ENCODE measurements at regions not wholly inside any gene's neighbourhood (a gene's known extent, or its start where the extent isn't known, plus 50 kb on each side); places are given as distances from the start of the nearest gene placed in this dataset.

DNA sequence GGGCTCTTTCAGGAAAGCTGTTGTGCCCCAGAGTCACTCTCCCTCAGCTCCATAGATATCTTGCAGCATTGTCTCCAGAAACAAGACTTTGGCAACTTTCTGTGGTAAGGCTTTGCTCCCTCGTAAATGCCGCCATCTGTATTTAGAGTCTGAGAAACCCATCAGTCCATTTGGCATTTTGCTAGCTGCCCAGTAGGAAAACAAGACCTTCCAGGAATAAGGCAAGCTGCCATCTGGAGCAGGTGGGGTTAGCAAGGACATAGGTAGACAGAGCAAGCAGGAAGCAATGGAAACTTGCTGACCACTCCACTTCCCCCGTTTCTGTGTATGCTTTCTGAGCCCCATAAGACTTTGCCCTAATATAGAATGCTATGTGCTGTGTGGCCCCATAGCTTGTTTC, 131.9 kb downstream of the SPATA19 start:
- H3K9me3 Mint-ChIP-seq, result no peaks in the 10 kb centered on the region
- no peak for ATAC-seq
- no peak overlapping the region for H3K4me3 Mint-ChIP-seq
- no peaks in the 10 kb centered on the region for H3K36me3 Mint-ChIP-seq
- H3K27ac Mint-ChIP-seq, result no peak overlapping the region
- no peaks in the 10 kb centered on the region for H3K4me1 Mint-ChIP-seq
- no peaks in the 10 kb centered on the region for H3K27me3 Mint-ChIP-seq

DNA sequence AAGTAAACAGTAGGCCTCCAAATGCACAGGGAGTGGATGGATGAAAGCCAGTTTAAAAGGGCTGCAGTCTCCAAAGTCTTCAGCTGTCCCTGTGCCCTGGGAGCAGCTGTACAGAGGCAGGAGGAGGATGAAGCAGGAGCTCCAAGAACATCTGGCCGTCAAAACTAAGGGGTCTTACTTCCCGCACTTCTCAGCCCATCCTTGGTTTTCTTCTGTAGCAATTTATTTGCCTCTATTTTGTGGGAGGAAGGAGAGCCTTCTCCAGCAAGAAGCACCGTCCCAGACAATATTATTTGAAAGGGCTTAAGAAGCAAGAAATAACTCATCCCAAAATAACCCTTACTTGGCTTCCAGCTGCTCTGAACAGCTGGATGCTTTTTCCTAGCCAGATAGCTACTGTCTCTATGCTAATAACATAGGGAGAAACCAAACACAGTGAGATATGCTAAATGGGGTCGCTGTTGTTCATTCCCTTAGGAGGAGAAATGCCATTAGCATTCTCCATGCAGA, 133.2 kb downstream of the SPATA19 start:
- H3K27ac Mint-ChIP-seq, result no peak overlapping the region
- ATAC-seq, result no peak
- no peak overlapping the region for H3K4me3 Mint-ChIP-seq
- H3K4me1 Mint-ChIP-seq, result no peaks in the 10 kb centered on the region
- H3K27me3 Mint-ChIP-seq, result no peaks in the 10 kb centered on the region
- H3K36me3 Mint-ChIP-seq, result no peaks in the 10 kb centered on the region
- no peaks in the 10 kb centered on the region for H3K9me3 Mint-ChIP-seq

DNA sequence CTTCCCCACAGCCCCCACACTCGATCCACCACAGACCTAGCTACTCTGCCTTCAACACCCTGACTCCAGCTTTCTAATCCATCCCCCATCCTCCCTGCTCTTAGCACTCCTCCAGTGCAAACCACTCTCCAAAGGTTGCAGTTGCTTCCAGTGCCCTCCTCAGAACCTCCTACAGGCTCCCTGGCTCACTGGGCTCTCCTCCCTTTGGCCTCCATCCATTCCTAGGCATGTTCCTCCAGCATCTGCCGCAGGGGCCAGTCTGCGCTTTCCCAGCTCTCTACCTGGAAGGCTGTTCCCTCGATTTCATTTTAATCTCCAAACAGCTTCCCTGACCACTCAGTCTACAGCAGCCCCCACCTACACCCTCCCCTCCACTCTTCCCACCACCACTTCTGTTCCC, 133.8 kb downstream of the SPATA19 start:
- Mint-ChIP-seq H3K27me3 (no peaks in the 10 kb centered on the region), H3K9me3 (no peaks in the 10 kb centered on the region), H3K4me1 (no peaks in the 10 kb centered on the region), H3K4me3 (no peak overlapping the region), H3K27ac (no peak overlapping the region), H3K36me3 (no peaks in the 10 kb centered on the region)
- ATAC-seq, result no peak

DNA sequence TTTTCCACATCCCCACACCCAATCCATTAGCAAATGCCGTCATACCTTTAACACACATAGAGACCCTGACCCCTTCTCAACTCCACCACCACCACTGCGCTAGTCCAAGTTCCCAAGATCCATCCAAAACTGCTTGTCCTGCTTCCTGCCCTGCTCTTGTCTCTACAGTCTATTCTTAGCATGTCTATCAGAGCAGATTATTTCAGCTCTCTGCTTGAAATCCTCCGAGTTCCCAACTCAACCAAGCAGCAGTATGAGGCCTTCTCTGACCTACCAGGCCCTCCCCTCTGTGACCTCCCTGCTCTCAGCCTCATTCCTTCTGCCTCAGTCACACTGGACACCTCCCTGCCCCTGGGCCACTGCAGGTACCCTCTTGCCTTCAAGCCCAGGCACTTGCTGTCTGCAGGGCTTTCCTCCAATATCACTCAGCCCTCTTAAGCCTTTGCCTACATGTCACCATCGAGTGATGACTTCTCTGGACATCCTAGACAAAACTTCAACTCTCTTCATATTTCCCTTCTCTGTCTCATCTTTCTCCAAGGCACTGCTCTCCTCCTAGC, 134.6 kb downstream of the SPATA19 start:
- ATAC-seq, result no peak
- Mint-ChIP-seq H3K4me1 (no peaks in the 10 kb centered on the region), H3K27ac (no peak overlapping the region), H3K36me3 (no peaks in the 10 kb centered on the region), H3K9me3 (no peaks in the 10 kb centered on the region), H3K27me3 (no peaks in the 10 kb centered on the region), H3K4me3 (no peak overlapping the region)

DNA sequence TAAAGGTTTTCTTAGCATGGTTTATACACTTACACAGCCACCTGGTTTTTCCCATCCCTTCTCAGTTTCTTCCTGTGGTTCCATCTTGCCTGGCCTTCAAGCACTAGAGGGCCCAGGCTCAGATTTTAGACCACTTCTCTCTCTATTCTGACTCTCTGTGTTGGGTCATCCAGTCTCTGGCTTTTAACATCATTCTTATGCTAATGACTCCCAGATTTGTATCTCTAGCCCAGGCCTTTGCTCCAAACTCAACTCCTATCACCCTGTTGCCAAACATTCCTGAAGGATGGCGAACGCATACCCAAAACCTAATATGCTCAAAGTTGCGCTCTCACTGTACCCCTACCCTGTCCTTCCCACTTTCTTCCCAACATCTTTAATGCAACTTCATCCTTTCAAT, 135.1 kb downstream of the SPATA19 start:
- Mint-ChIP-seq H3K27ac (no peak overlapping the region), H3K9me3 (no peaks in the 10 kb centered on the region), H3K4me1 (no peaks in the 10 kb centered on the region), H3K4me3 (no peak overlapping the region), H3K27me3 (no peaks in the 10 kb centered on the region), H3K36me3 (no peaks in the 10 kb centered on the region)
- no peak for ATAC-seq

GRCh38 chr11:133708547-133709051, 136.7 kb downstream of the SPATA19 start:
- Mint-ChIP-seq H3K27me3 (no peaks in the 10 kb centered on the region), H3K27ac (no peak overlapping the region), H3K9me3 (no peaks in the 10 kb centered on the region), H3K4me3 (no peak overlapping the region), H3K4me1 (no peaks in the 10 kb centered on the region), H3K36me3 (no peaks in the 10 kb centered on the region)
- no peak for ATAC-seq

DNA sequence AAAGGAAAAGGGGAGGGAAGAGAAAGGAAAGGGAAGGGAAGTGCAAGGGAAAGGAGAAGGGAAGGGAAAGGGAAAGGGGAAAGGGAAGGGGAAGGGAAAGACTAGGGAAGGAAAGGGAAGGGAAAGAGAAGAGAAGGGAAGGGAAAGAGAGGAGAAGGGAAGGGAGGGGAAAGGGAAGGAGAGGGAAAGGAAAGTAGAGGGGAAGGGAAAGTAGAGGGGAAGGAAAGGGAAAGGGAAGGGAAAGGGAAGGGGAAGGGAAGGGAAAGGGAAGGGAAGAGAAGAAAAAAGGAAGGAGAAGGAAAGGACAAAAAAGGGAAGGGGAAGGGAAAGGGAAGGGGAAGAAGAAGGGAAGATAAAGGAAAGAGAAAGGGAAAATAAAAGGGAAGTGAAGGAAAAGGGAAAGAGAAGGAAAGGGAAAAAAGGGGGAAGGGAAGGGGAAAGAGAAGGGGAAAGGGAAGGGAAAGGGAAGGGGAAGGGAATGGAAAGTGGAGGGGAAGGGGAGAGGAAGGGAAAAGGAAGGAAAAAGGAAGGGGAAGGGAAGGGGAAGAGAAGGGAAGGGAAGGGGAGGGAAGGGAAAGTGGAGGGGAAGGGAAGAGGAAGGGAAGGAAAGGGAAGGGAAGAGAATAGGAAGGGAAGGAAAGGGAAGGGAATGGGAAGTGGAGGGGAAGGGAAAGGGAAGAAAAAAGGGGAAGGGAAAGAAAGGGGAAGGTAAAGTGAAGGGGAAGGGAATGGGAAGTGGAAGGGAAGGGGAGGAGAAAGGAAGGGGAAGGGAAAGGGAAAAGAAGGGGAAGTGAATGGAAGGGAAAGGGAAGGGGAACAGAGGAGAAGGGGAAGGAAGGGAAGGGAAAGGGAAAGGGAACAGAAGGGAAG, 138.2 kb downstream of the SPATA19 start:
- Mint-ChIP-seq H3K27me3 (no peaks in the 10 kb centered on the region), H3K4me1 (no peaks in the 10 kb centered on the region), H3K9me3 (no peaks in the 10 kb centered on the region), H3K36me3 (no peaks in the 10 kb centered on the region), H3K4me3 (no peak overlapping the region), H3K27ac (no peak overlapping the region)
- no peak for ATAC-seq

- Mint-ChIP-seq H3K27me3 (no peaks in the 10 kb centered on the region), H3K9me3 (no peaks in the 10 kb centered on the region), H3K36me3 (no peaks in the 10 kb centered on the region), H3K4me3 (no peak overlapping the region), H3K27ac (no peak overlapping the region), H3K4me1 (no peaks in the 10 kb centered on the region)
- no peak for ATAC-seq
Measured at GRCh38 chr11:133705873-133706272, 139.4 kb downstream of the SPATA19 start.

- no peaks in the 10 kb centered on the region for H3K9me3 Mint-ChIP-seq
- H3K4me1 Mint-ChIP-seq, result no peaks in the 10 kb centered on the region
- no peak for ATAC-seq
- H3K36me3 Mint-ChIP-seq, result no peaks in the 10 kb centered on the region
- no peaks in the 10 kb centered on the region for H3K27me3 Mint-ChIP-seq
- no peak overlapping the region for H3K27ac Mint-ChIP-seq
- no peak overlapping the region for H3K4me3 Mint-ChIP-seq
Measured at GRCh38 chr11:133705074-133705648, 140.2 kb downstream of the SPATA19 start.

DNA sequence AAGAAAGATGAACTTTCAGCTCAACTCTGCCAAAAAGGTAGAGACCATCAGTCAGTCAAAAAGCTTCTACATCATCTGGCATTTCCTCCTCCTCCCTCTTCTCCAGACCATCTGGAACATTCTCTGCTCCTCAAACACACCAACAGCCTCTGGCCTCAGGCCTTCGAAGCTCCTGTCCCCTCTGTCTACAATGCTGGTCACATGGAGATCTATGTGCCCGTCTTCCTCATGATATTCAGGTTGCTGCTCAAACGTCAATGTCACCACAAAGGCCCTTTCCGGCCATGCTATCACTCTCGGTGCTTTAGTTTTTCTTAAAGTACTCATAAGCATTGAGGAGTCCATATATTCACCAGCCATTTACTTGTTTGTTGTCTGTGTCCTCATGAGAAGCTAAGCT, 146.2 kb downstream of the SPATA19 start:
- no peak for ATAC-seq
- Mint-ChIP-seq H3K4me1 (no peaks in the 10 kb centered on the region), H3K36me3 (no peaks in the 10 kb centered on the region), H3K4me3 (no peak overlapping the region), H3K9me3 (no peaks in the 10 kb centered on the region), H3K27me3 (no peaks in the 10 kb centered on the region), H3K27ac (no peak overlapping the region)

DNA sequence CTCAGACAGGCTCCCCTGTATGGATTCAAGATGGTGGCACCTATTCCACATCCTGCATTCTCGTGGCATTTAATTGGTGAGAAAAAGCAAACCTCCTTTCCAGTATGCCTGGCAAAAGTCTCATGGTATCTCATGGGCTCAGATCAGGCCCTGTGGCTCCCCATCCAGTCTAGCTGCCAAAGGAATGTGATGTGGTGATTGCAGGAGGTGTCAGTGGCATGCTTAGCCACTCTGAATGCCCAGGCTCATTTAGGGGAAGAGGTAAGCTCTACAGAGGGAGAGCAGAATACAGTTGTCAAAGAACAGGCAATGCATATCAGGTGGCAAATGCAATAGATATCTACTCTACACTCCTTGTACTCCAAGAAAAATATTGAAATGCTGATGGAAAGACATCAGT, 146.7 kb downstream of the SPATA19 start:
- Mint-ChIP-seq H3K27me3 (no peaks in the 10 kb centered on the region), H3K9me3 (no peaks in the 10 kb centered on the region), H3K27ac (no peak overlapping the region), H3K36me3 (no peaks in the 10 kb centered on the region), H3K4me1 (no peaks in the 10 kb centered on the region), H3K4me3 (no peak overlapping the region)
- no peak for ATAC-seq

DNA sequence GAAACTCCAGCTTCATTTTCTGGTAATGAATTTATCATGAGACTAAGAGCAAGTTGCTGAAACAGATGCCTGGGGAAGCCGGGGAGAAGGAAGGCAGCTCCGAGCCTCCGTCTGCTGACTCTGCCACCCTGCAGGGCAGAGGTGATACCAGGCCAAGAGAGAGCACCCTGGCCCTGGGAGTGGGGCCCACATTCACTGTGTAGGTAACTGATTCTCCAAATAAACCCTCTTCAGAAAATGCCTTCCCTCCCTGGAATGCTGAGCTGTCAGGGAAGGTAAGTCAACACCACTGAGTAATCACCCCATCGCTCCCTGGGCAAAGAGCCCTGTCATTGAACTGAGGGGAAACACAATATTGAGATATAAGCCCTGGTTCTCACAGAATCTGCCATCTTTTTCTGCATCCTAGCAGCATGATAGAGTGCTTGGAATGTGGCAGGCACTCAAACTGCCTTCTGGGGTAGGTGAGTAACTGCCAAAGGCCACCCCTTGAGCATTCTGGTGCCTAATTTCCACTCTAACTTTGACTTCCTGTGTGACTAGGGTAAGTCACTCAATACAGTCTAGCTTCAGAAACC, 147.6 kb downstream of the SPATA19 start:
- Mint-ChIP-seq H3K36me3 (no peaks in the 10 kb centered on the region), H3K9me3 (no peaks in the 10 kb centered on the region), H3K27me3 (no peaks in the 10 kb centered on the region), H3K4me3 (no peak overlapping the region), H3K4me1 (no peaks in the 10 kb centered on the region), H3K27ac (no peak overlapping the region)
- no peak for ATAC-seq

DNA sequence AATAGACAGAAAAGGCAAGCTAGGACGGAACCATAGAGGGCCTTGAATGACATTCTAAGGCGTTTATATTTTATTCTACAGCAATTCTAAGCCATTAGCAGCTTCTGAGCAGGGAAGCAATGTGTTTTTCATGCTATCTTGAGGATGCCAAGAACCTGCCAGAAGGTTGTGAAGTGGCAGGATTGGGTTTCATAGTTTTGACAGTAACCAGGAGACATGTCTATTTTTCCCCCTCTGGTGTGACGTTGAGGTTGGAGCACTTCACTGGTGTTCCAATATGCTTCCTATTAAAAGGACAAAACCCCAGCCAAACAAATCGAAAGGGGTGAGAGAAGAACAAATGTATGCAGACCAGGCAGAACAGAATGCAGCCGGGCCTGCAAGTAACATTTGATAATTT, 148.2 kb downstream of the SPATA19 start:
- H3K27me3 Mint-ChIP-seq, result no peaks in the 10 kb centered on the region
- ATAC-seq, result no peak
- H3K4me1 Mint-ChIP-seq, result no peaks in the 10 kb centered on the region
- H3K9me3 Mint-ChIP-seq, result no peaks in the 10 kb centered on the region
- H3K36me3 Mint-ChIP-seq, result no peaks in the 10 kb centered on the region
- no peak overlapping the region for H3K27ac Mint-ChIP-seq
- no peak overlapping the region for H3K4me3 Mint-ChIP-seq

GRCh38 chr11:133695387-133695786, 149.9 kb downstream of the SPATA19 start:
- Mint-ChIP-seq H3K27ac (no peak overlapping the region), H3K4me3 (no peak overlapping the region), H3K4me1 (no peaks in the 10 kb centered on the region), H3K27me3 (no peaks in the 10 kb centered on the region), H3K36me3 (no peaks in the 10 kb centered on the region), H3K9me3 (no peaks in the 10 kb centered on the region)
- no peak for ATAC-seq

DNA sequence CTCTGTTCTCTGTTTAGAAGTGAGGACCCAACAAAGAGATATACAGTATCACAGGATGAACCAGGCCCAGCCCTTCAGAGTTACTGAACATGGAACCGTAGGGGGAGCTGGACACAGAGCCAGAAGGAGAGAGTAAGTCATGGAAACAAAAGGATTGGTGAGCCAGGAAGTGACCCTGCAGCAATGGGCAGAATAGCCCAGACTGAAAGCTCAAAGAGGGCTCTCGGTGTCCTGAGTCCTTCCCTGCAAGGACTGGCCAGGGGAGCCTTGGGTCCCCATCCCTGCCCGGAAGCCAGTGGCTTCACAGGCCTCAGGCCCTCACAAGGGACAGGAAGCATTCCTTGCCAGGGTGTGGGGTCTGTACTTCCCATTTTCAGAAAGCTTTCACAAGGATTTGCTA, 150.6 kb downstream of the SPATA19 start:
- H3K36me3 Mint-ChIP-seq, result no peaks in the 10 kb centered on the region
- no peak overlapping the region for H3K27ac Mint-ChIP-seq
- ATAC-seq, result no peak
- H3K4me3 Mint-ChIP-seq, result no peak overlapping the region
- no peaks in the 10 kb centered on the region for H3K27me3 Mint-ChIP-seq
- no peaks in the 10 kb centered on the region for H3K9me3 Mint-ChIP-seq
- H3K4me1 Mint-ChIP-seq, result no peaks in the 10 kb centered on the region
